ENCODE measurements at regions not wholly inside any gene's neighbourhood (a gene's known extent, or its start where the extent isn't known, plus 50 kb on each side); places are given as distances from the start of the nearest gene placed in this dataset.

- H3K27me3 Mint-ChIP-seq (ENCODE audit: low read depth, poor library complexity) = no peaks in the 10 kb centered on the region
- no peak for TF ChIP-seq CTCF (IDR thresholded peaks at IDR 0.05)
- no peak overlapping the region for H3K4me3 Mint-ChIP-seq
- no peak for DNase-seq
- H3K36me3 Mint-ChIP-seq (ENCODE audit: low read depth) = no peaks in the 10 kb centered on the region
- peak overlapping the region; percentile 6 for H3K27ac Mint-ChIP-seq
- no peaks in the 10 kb centered on the region for H3K9me3 Mint-ChIP-seq
- H3K4me1 Mint-ChIP-seq = peaks cover 7% of the 10 kb centered on the region
These were observed 229.8 kb upstream of the TEX13C start for GRCh38 chrX:125089761-125090445.

- Mint-ChIP-seq H3K9me3 (no peaks in the 10 kb centered on the region), H3K4me3 (no peak overlapping the region), H3K36me3 (ENCODE audit: low read depth) (no peaks in the 10 kb centered on the region), H3K4me1 (no peaks in the 10 kb centered on the region), H3K27ac (no peak overlapping the region), H3K27me3 (ENCODE audit: low read depth, poor library complexity) (no peaks in the 10 kb centered on the region)
- no peak for DNase-seq
- no peak for TF ChIP-seq CTCF (IDR thresholded peaks at IDR 0.05)
These were observed 225.8 kb upstream of the TEX13C start for GRCh38 chrX:125093852-125094251.

GRCh38 chrX:125094901-125095300 lies 224.8 kb upstream of the TEX13C start:
- Mint-ChIP-seq H3K9me3 (no peaks in the 10 kb centered on the region), H3K4me1 (no peaks in the 10 kb centered on the region), H3K27ac (no peak overlapping the region), H3K36me3 (ENCODE audit: low read depth) (no peaks in the 10 kb centered on the region), H3K27me3 (ENCODE audit: low read depth, poor library complexity) (no peaks in the 10 kb centered on the region), H3K4me3 (no peak overlapping the region)
- TF ChIP-seq CTCF (IDR thresholded peaks at IDR 0.05) = no peak
- DNase-seq = no peak

GRCh38 chrX:125096469-125096868 lies 223.2 kb upstream of the TEX13C start:
- DNase-seq = no peak
- no peaks in the 10 kb centered on the region for H3K9me3 Mint-ChIP-seq
- H3K36me3 Mint-ChIP-seq (ENCODE audit: low read depth) = no peaks in the 10 kb centered on the region
- no peaks in the 10 kb centered on the region for H3K4me1 Mint-ChIP-seq
- no peaks in the 10 kb centered on the region for H3K27me3 Mint-ChIP-seq (ENCODE audit: low read depth, poor library complexity)
- no peak overlapping the region for H3K4me3 Mint-ChIP-seq
- H3K27ac Mint-ChIP-seq = no peak overlapping the region
- no peak for TF ChIP-seq CTCF (IDR thresholded peaks at IDR 0.05)

- H3K27ac Mint-ChIP-seq = no peak overlapping the region
- no peak for TF ChIP-seq CTCF (IDR thresholded peaks at IDR 0.05)
- H3K4me3 Mint-ChIP-seq = no peak overlapping the region
- H3K27me3 Mint-ChIP-seq (ENCODE audit: low read depth, poor library complexity) = no peaks in the 10 kb centered on the region
- no peaks in the 10 kb centered on the region for H3K36me3 Mint-ChIP-seq (ENCODE audit: low read depth)
- no peaks in the 10 kb centered on the region for H3K4me1 Mint-ChIP-seq
- no peak for DNase-seq
- no peaks in the 10 kb centered on the region for H3K9me3 Mint-ChIP-seq
These were observed 222.8 kb upstream of the TEX13C start for GRCh38 chrX:125096870-125097269.
